ENCODE measurements at regions not wholly inside any gene's neighbourhood (a gene's known extent, or its start where the extent isn't known, plus 50 kb on each side); places are given as distances from the start of the nearest gene placed in this dataset.
A peak's percentile ranks its signal among the peaks of the same experiment; 100 is the strongest.

- no peak for DNase-seq
Measured at GRCh38 chrX:82912382-82912781, 595.7 kb upstream of the POU3F4 start.

- no peak for DNase-seq
Measured at GRCh38 chrX:82934980-82935379, 573.1 kb upstream of the POU3F4 start.

DNA sequence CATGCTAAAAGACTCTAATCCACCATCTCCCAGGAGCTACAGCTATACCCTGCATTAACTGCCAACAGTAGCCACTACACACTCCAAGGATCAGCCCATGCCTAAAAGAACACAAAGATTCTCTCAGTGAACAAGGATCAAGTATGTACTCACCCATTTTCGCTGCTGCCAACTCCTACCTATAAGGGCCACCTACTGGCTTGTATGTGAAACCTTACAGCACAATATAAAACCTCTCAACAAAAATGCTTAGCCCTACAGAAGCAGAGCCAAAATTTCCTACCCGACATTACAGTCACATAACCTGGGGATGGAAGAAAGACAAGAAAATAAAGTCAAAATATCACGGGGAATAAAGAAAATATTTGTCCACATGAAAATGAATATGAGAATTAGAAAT is 562.8 kb upstream of the POU3F4 start:
- DNase-seq: no peak

GRCh38 chrX:82961129-82961528 is 547.0 kb upstream of the POU3F4 start:
- no peak for DNase-seq

DNA sequence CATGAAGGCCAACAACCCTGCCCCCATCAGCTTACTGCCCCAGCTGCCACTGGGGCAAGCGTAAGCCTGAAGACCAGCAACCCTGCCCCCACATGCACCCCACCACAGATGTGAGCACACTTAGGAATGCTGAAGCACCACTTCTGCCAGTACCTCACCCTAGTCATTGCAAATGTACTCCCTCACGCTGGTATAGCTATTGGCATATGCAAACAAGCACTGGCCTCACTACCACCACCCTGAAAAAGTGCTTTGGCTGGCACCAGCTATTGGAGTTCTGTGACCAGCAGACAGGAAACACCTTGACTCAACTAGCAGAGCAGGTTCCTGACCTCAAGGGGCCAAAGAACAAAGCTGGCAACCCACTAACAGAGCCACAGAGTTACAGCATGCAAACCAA is 534.4 kb upstream of the POU3F4 start:
- no peak for DNase-seq

DNA sequence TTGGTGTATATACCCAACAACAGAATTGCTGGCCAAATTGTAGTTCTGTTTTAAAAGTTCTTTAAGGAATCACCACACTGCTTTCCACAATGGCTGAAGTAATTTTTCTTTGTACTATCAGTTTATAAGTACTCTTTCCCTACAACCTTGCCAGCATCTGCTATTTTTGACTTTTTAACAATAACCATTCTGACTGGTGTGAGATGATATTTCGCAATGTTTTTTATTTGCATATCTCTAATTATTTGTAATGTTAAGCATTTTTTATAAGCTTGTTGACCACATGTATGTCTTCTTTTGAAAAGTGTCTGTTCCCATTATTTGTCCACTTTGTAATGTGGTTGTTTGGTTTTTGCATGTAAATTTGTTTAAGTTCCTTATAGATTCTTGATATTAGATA is 509.9 kb upstream of the POU3F4 start:
- DNase-seq: no peak

GRCh38 chrX:83004012-83004411 is 504.1 kb upstream of the POU3F4 start:
- no peak for DNase-seq

DNA sequence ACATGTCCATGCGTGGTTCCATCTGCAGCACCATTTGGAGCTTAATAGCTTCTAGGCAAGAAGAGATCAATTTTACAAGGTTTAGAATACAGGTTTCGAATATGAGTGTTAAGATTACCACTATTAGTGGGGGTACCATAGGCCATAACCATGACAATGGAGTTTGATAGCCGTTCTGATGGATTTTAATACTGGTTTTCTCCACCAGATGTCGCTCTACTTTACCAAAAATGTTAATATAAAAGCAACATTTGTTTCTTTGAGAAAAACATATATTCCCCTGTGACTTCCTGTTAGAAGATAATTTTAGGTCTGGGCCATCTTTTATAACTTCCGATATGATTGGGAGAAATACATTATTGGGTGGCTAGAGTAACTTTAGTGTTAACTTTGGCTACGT is 499.7 kb upstream of the POU3F4 start:
- no peak for DNase-seq

DNA sequence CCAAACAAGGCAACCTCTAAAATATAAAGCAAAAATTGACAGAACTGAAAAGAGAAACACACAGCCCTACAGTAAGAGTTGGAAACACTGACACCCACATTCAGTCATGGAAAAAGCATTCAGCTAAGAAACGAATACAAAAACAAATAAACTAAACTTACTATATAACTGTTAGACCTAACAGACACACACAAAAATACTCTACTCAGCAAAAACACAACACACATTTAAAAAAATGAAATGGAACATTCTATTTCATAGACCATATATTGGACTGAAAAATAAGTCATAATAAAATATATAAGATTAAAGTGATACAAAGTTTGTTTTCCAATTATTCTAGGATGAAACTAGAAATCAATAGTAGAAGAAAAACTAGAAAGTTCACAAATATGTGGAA is 488.8 kb upstream of the POU3F4 start:
- no peak for DNase-seq

DNA sequence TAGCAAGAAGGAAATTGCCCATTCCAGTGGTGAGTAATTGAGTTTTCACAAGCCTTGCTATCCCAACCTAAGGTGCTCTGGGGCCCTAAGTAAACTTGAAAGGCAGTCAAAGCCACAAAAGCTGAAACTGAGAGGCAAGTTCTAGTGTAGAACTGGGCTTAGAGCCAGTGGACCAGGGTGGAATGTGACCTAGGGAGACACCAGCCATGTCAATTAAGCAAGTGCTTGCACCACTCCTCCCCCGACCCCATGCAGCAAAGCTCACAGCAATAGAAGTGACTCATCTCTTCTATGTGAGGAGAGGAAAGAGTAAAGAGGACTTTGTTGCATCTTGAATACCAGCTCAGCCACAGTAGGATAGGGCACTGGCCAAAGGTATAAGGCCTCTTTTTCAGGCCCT is 486.1 kb upstream of the POU3F4 start:
- DNase-seq: peak; percentile 1
